GM19023 (cell line): ENCODE measurements at regions not wholly inside any gene's neighbourhood (a gene's known extent, or its start where the extent isn't known, plus 50 kb on each side); places are given as distances from the start of the nearest gene placed in this dataset.

Experiments
- ATAC-seq: cut with Tn5 transposase; IDR thresholded peaks from one replicate; pipeline ENCODE4 v1.9.1; 2021; ENCODE audit warnings: mild to moderate bottlenecking, moderate library complexity; ENCODE audit not compliant: unreplicated experiment

- no peak for ATAC-seq
These were observed 267.8 kb upstream of the SHH start for GRCh38 chr7:156080046-156080445.

DNA sequence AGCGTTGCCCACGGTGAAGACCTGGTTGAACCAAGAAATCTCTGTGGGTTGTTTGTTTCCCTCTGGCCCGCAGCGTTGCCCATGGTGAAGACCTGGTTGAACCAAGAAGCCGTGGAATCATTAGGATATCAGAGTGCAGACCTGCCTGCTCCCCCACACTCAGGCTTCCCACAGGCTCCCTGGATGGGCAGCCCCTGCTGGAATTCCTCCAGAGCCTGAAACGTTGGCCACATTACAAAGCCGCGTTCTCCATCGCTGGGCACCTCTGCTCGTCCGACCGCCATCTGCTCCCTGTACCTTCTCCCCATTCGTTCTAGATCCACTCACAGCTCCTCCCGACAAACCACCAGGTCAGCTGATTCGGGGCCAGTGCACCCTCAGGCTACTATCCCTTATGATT lies 266.9 kb upstream of the SHH start:
- ATAC-seq: no peak

DNA sequence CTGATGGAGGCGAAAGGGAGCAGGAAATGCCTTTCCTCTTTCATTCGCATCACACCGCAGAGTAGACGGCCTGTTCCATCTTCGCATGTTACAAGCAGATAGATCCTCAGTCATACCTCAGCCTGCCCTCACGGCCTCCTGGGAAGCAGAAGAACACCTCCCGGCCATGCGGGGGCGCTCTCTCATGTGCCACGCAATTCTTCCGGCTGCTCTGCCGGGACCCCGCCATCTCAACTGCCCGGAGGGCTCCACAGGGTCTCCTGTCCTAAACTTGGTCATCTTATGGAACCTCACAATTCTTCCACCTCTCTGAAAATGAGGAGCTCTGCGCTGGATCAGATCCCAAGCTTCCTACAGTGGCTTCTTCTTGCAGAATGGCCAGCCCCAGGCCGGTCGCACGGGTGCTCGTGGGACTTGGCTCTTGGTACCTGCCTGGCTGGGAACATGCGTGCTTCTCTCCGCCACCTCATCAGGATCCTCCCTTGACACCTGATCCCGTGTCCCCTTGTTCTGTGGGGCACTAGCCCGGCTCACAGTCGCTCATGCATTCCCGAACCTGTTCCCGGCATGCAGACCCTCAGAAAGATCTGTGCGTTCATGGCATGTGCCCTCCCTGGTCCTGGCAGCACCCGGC lies 262.8 kb upstream of the SHH start:
- ATAC-seq: no peak

- no peak for ATAC-seq
These were observed 261.8 kb upstream of the SHH start for GRCh38 chr7:156074084-156074483.

- no peak for ATAC-seq
These were observed 261.2 kb upstream of the SHH start for GRCh38 chr7:156073366-156074052.

DNA sequence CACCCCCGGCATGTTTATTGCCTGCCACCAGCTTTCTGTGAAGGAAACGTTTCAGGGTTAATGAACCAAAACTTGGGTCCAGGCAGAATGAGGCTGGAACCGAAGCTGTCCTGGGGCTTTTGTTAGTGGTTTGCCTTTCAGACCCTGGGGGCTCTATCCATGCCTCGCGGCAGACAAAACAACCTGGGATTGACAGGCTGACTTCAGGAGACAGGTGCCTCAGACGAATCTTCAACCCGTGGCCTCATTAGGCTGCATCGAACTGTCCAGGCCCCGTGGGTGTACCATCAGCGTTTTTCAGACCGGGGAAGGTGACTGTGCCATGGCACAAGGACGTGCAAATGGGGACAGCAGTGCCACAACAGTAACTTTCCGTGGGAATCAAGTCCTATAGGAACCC lies 259.3 kb upstream of the SHH start:
- ATAC-seq: no peak

DNA sequence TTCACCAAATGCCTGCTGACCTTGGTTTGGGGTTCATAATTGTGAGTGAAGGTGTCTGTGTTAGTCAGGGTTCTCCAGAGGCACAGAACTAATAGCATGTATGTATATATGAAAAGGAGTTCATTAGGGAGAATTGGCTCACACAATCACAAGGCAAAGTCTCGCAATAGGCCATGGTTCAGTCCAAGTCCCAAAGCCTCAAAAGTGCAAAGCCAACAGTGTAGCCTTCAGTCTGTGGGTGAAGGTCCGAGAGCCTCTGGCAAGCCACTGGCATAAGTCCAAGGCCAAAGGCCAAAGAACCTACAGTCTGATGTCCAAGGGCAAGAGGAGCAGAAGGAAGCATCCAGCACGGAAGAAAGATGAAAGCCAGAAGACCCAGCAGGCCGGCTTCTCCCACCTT lies 257.6 kb upstream of the SHH start:
- no peak for ATAC-seq

DNA sequence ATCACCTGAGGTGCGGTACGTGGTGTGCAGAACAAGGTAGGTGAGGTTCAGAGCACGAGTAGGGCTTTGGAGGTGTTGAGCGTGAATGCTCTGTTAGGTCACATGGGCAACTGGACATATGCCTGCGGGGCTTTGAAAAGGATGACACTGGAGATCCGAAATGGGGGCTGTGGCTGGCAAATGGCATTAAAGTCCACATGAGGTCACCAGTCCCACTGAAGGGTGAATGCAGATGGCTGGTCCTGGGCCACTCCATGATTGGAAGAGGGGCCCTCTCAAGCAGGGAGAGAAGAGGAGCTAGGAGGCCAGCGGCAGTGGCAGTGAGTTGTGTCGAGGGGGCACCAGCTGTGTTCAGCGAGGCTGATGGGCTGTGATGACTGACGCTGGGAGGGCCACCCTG lies 254.9 kb upstream of the SHH start:
- ATAC-seq: no peak

DNA sequence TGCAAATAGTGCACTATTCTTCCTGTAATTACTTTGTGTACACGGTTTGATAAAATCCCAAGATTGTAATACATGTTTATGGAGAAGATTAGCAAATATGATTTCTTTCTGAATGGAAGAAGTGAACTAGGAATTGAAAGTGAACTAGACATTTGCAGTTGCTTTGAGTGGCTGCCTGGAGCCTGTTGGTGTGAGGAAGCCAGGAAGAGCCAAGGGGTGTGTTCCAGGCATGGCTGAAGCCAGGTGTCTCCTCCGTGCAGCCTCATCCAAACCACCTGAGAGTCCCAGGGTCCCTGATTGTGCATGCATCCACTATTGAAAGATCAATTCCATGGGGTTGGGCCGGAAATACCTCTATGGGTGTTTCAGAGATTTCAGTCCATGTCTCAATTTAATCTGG lies 253.1 kb upstream of the SHH start:
- ATAC-seq: no peak

DNA sequence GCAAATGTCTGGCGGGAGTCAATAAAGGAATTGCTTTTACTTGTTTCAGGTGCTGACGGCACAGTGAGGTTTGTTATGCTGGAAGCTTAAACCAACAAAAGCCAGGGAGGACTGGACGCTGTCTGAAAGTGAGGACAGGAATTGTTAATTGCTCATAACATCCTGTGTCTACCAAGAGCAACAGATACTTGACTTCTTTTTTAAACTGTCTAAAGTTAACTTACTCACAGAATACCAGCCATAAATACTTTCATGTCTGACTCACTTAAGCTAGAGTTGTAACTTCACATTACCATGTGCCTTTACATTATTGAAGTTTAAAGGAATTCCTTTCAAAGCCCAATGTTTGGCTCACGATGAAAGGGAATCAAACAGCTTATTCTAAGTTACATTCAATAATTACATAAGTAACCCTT lies 252.7 kb upstream of the SHH start:
- no peak for ATAC-seq

DNA sequence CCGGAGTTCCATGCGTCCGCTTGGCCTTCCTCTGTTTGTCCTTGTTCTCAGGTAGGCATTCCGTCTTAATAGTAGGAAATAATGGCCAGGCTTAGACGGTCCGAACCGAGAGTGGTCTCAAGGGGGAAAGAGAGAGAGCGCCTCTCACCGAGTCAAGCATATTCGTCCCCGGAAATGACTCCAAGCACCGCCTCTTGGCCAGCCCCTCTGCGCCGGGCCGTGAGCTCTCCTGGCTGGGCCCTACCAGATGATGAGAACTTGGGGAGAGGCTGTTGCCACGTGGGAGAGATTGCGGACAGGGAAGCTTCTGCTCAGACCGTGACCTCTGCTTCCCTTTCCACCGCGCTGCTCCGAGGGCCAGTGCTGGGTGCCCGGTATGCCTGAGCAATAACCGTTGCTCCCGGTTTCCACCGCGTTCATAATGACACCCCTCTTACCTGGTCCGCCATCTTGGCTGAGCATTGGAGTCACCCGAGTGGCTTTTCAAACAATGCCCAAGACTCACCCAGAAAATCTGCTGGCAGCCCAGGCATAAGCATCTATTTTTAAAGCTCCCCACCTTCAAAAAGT lies 251.1 kb upstream of the SHH start:
- ATAC-seq: no peak

DNA sequence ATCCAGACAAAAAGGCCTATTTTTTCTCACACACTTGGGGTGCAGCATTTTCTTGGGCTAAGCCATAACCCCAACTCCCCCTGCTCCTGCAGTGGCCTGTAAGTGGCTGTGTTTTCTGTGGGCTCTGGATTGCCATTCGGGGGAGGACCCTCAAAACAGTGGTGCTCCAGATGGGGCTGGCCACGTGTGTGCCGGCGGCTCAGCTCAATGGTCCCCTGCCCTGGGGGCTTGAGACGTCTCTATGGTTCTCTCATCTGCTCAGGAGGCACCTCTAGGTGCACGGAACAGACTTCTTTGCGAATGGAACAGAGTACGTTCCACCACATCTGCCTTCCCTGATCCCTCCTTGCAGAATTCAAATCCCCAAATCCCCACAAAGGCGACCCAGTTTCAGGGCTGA lies 250.0 kb upstream of the SHH start:
- ATAC-seq: no peak

DNA sequence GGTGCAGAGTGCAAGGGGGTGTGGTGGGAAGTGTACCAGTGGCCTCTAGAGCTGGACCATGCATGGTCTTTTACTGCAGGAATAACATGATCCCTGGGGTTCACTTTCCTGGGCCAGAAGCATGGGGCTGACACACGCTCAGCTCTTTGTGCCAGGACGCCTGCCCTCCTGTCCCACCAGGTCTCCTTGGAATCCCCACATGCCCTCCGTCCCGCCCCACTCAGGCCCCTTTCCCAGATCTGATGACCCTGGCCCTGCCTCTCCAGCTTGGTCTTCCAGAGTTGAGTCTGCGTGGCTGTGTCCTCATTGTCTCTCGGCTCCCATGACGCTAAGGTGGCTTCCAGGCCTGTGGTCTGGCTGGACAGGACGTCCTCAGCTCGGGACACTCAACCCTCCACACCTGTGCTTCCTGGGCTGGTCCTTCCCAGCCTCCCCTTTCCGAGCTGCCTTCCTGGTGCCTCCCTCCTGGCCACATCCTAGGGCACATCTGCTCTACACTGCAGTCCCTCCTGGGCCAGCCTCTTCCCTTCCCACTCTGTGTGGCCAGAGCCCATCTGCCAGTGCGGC lies 249.5 kb upstream of the SHH start:
- no peak for ATAC-seq

DNA sequence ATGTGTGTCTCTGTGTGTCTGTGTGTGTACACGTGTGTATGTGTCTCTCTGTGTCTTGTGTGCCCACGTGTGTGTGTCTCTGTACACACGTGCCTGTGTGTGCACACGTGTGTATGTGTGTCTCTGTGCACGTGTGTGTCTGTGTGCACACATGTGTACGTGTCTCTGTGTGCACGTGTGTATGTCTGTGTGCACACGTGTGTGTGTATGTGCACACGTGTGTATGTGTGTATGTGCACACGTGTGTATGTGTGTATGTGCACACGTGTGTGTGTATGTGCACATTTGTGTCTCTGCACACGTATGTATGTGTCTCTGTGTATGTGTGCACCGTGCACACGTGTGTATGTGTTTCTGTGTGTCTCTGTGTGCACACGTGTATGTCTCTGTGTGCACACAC lies 248.7 kb upstream of the SHH start:
- ATAC-seq: no peak

DNA sequence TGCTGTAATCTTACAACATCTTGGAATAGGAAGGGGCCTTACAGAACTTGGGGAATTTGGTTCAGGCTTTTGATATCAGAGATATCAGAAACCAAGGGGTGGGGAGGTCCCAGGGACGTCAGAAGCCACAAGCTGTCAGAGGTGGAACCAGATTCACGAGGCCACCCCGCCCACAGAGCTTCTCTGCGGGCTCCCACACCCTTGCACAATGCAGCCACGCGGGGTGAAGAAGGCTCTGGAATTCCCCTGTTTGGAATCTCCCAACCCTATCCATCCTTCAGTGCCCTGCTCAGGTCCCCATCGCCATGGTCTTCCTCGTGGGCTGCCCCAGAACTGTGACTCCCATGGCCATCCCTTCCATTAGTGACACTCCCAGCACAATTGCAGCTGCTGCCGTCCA lies 247.1 kb upstream of the SHH start:
- no peak for ATAC-seq

DNA sequence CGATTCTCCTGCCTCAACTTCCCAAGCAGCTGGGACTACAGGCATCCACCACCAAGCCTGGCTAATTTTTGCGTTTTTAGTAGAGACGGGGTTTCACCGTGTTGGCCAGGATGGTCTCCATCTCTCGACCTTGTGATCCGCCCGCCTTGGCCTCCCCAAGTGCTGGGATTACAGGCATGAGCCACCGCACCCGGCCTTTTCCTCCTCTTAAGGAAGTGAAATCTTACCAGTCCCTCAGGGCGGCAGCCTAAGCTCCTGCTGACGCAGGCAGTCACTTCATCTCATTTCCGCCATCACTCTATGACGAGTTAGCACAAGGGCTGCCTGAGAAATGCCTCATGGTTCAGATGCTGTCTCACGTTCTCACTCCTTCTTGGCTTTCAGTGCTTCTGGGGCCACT lies 246.0 kb upstream of the SHH start:
- no peak for ATAC-seq

- ATAC-seq: no peak
These were observed 244.3 kb upstream of the SHH start for GRCh38 chr7:156056534-156056933.

DNA sequence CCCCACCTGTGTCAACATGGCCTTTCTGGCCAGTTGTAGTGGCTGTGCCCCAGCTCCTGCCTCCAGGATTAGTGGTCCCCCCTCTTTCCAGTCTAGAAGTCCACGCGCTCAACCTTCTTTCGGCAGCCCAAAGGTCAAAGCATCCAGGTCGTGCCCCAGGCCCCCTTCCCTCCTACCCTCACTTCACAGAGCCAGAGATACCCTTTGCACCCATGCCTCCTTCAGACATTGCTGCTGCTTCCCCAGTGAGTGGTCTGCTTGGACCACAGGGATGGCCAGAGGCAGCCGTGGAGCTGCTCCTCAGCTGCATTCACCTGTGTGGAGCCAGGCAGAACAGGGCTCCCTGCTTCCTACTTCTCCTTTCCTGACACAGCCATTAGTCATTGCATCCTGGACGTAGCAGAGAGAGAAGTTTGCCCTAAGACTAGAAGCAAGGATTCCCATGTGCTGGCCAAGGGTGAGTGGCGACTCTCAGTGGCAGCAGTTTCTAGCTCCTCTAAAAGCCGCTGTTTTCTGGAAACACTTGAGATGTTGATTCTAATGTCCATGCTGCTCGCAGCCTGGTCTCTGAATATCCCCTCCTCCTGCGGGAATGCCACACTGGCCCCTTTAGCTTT lies 243.1 kb upstream of the SHH start:
- no peak for ATAC-seq

DNA sequence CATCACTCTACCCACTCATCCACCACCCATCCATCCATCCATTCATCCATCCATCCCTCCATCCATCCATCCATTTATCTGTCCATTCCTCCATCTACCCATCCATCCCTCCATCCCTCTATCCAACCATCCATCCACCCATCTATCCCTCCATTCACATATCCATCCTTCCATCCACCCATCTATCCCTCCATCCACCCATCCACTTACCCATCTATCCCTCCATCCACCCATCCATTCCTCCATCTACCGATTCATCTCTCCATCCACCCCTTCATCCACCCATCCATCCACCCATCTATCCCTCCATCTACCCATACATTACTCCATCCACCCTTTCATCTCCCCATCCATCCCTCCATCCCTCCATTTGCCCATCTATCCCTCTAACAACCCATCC lies 239.6 kb upstream of the SHH start:
- ATAC-seq: no peak

- ATAC-seq: no peak
These were observed 238.6 kb upstream of the SHH start for GRCh38 chr7:156050636-156051569.

GRCh38 chr7:156049366-156049765 lies 237.1 kb upstream of the SHH start:
- no peak for ATAC-seq
